MM.1S (cell line): ENCODE measurements at regions not wholly inside any gene's neighbourhood (a gene's known extent, or its start where the extent isn't known, plus 50 kb on each side); places are given as distances from the start of the nearest gene placed in this dataset.

Experiments used
- CTCF ChIP-seq: fragments of 300-600 bp; sonication (generic); IDR thresholded peaks from 2 replicates; pipeline ENCODE4 v1.5.1; 2016; ENCODE audit warnings: antibody characterized with exemption, low read length, mixed read lengths
- EZH2 ChIP-seq: fragments of 300-600 bp; sonication (generic); optimal IDR thresholded peaks from 2 replicates; pipeline ENCODE3; 2017; ENCODE audit warnings: low read depth, mild to moderate bottlenecking, antibody characterized with exemption, low read length, mixed read lengths

- TF ChIP-seq CTCF = no peak
- TF ChIP-seq EZH2 = no peak
Measured at GRCh38 chr5:164741376-164741775, 1236.0 kb downstream of the MAT2B start.
